ENCODE measurements at regions not wholly inside any gene's neighbourhood (a gene's known extent, or its start where the extent isn't known, plus 50 kb on each side); places are given as distances from the start of the nearest gene placed in this dataset.

- no peak for FAIRE-seq
Observed at GRCh38 chr2:103638978-103639377, 877.1 kb downstream of the TMEM182 start.

GRCh38 chr2:103656558-103656957 lies 894.7 kb downstream of the TMEM182 start:
- TF ChIP-seq CTCF (IDR thresholded peaks at IDR 0.05; ENCODE audit: borderline replicate concordance, extremely low read depth, insufficient read depth): no peak
- peak in 2 of 5 donors; percentile 13 to 46 for DNase-seq
- no peak for FAIRE-seq

More at GRCh38 chr2:103638978-103639377, 877.1 kb downstream of the TMEM182 start:
- H3K4me3 ChIP-seq (ENCODE audit: low read length in 3 of 3): no peak overlapping the region
- DNase-seq: no peak
- no peak overlapping the region for H3K9ac ChIP-seq (ENCODE audit: low read length in 3 of 3)
- intact Hi-C loops (cut with DNase I): no loop called here
- no peaks in the 10 kb centered on the region for H3K4me1 ChIP-seq (ENCODE audit: control insufficient read depth in 2 of 3, insufficient read depth in 2 of 3, low read depth in 1 of 3, low read length in 3 of 3)
- H3K9me3 ChIP-seq (ENCODE audit: control insufficient read depth in 2 of 3, insufficient read depth in 1 of 3, low read length in 3 of 3): no peaks in the 10 kb centered on the region
- H3K27ac ChIP-seq (ENCODE audit: low read depth in 2 of 2, low read length in 2 of 2): no peak overlapping the region
- TF ChIP-seq CTCF (IDR thresholded peaks at IDR 0.05; ENCODE audit: borderline replicate concordance, extremely low read depth, insufficient read depth): no peak
- H3K36me3 ChIP-seq (ENCODE audit: control insufficient read depth in 2 of 3, insufficient read depth in 3 of 3, low read length in 3 of 3): no peaks in the 10 kb centered on the region
- H3K27me3 ChIP-seq (ENCODE audit: control insufficient read depth, insufficient read depth, low read length): no peaks in the 10 kb centered on the region

GRCh38 chr2:103660519-103660918 lies 898.7 kb downstream of the TMEM182 start:
- no peaks in the 10 kb centered on the region for H3K27me3 ChIP-seq (ENCODE audit: control insufficient read depth, insufficient read depth, low read length)
- DNase-seq (no peak), FAIRE-seq (peak; percentile 89)
- no peak overlapping the region for H3K4me3 ChIP-seq (ENCODE audit: low read length in 3 of 3)
- no peak overlapping the region for H3K9ac ChIP-seq (ENCODE audit: low read length in 3 of 3)
- TF ChIP-seq CTCF (IDR thresholded peaks at IDR 0.05; ENCODE audit: borderline replicate concordance, extremely low read depth, insufficient read depth): no peak
- H3K27ac ChIP-seq (ENCODE audit: low read depth in 2 of 2, low read length in 2 of 2): no peak overlapping the region
- no peaks in the 10 kb centered on the region for H3K36me3 ChIP-seq (ENCODE audit: control insufficient read depth in 2 of 3, insufficient read depth in 3 of 3, low read length in 3 of 3)
- intact Hi-C loops (cut with DNase I): no loop called here
- no peaks in the 10 kb centered on the region for H3K4me1 ChIP-seq (ENCODE audit: control insufficient read depth in 2 of 3, insufficient read depth in 2 of 3, low read depth in 1 of 3, low read length in 3 of 3)
- no peaks in the 10 kb centered on the region for H3K9me3 ChIP-seq (ENCODE audit: control insufficient read depth in 2 of 3, insufficient read depth in 1 of 3, low read length in 3 of 3)

More at GRCh38 chr2:103656558-103656957, 894.7 kb downstream of the TMEM182 start:
- Histone ChIP-seq H3K27me3 (ENCODE audit: control insufficient read depth, insufficient read depth, low read length) (no peaks in the 10 kb centered on the region), H3K9me3 (ENCODE audit: control insufficient read depth in 2 of 3, insufficient read depth in 1 of 3, low read length in 3 of 3) (no peaks in the 10 kb centered on the region), H3K4me3 (ENCODE audit: low read length in 3 of 3) (no peak overlapping the region), H3K27ac (ENCODE audit: low read depth in 2 of 2, low read length in 2 of 2) (no peak overlapping the region), H3K9ac (ENCODE audit: low read length in 3 of 3) (no peak overlapping the region), H3K4me1 (ENCODE audit: control insufficient read depth in 2 of 3, insufficient read depth in 2 of 3, low read depth in 1 of 3, low read length in 3 of 3) (no peaks in the 10 kb centered on the region), H3K36me3 (ENCODE audit: control insufficient read depth in 2 of 3, insufficient read depth in 3 of 3, low read length in 3 of 3) (no peaks in the 10 kb centered on the region)
- intact Hi-C loops (cut with DNase I): no loop called here

- TF ChIP-seq CTCF (IDR thresholded peaks at IDR 0.05; ENCODE audit: borderline replicate concordance, extremely low read depth, insufficient read depth): no peak
- no peaks in the 10 kb centered on the region for H3K9me3 ChIP-seq (ENCODE audit: control insufficient read depth in 2 of 3, insufficient read depth in 1 of 3, low read length in 3 of 3)
- no peaks in the 10 kb centered on the region for H3K36me3 ChIP-seq (ENCODE audit: control insufficient read depth in 2 of 3, insufficient read depth in 3 of 3, low read length in 3 of 3)
- DNase-seq: no peak
- H3K27me3 ChIP-seq (ENCODE audit: control insufficient read depth, insufficient read depth, low read length): no peaks in the 10 kb centered on the region
- H3K4me3 ChIP-seq (ENCODE audit: low read length in 3 of 3): no peak overlapping the region
- no peak for FAIRE-seq
- H3K9ac ChIP-seq (ENCODE audit: low read length in 3 of 3): no peak overlapping the region
- H3K27ac ChIP-seq (ENCODE audit: low read depth in 2 of 2, low read length in 2 of 2): no peak overlapping the region
- intact Hi-C loops (cut with DNase I): no loop called here
- no peaks in the 10 kb centered on the region for H3K4me1 ChIP-seq (ENCODE audit: control insufficient read depth in 2 of 3, insufficient read depth in 2 of 3, low read depth in 1 of 3, low read length in 3 of 3)
Observed at GRCh38 chr2:103660947-103661346, 899.1 kb downstream of the TMEM182 start.

All from kidney (tissue), 13 donors.